ENCODE measurements at regions not wholly inside any gene's neighbourhood (a gene's known extent, or its start where the extent isn't known, plus 50 kb on each side); places are given as distances from the start of the nearest gene placed in this dataset.

- TF ChIP-seq, protein P1, sequence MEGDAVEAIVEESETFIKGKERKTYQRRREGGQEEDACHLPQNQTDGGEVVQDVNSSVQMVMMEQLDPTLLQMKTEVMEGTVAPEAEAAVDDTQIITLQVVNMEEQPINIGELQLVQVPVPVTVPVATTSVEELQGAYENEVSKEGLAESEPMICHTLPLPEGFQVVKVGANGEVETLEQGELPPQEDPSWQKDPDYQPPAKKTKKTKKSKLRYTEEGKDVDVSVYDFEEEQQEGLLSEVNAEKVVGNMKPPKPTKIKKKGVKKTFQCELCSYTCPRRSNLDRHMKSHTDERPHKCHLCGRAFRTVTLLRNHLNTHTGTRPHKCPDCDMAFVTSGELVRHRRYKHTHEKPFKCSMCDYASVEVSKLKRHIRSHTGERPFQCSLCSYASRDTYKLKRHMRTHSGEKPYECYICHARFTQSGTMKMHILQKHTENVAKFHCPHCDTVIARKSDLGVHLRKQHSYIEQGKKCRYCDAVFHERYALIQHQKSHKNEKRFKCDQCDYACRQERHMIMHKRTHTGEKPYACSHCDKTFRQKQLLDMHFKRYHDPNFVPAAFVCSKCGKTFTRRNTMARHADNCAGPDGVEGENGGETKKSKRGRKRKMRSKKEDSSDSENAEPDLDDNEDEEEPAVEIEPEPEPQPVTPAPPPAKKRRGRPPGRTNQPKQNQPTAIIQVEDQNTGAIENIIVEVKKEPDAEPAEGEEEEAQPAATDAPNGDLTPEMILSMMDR (IDR thresholded peaks at IDR 0.05; ENCODE audit: control insufficient read depth, insufficient read depth, low read depth, low read length, missing control alignments) = no peak
- DNase-seq (ENCODE audit: low read depth) = no peak
- H3K4me3 ChIP-seq (ENCODE audit: control insufficient read depth, low read depth, low read length) = no peak overlapping the region
These were observed 312.7 kb upstream of the PROX1 start for GRCh38 chr1:213675043-213675442.

- TF ChIP-seq, protein P1 (IDR thresholded peaks at IDR 0.05; ENCODE audit: control insufficient read depth, insufficient read depth, low read depth, low read length, missing control alignments) = no peak
- no peak for DNase-seq (ENCODE audit: low read depth)
- no peak overlapping the region for H3K4me3 ChIP-seq (ENCODE audit: control insufficient read depth, low read depth, low read length)
These were observed 311.0 kb upstream of the PROX1 start for GRCh38 chr1:213676736-213677135.

- H3K4me3 ChIP-seq (ENCODE audit: control insufficient read depth, low read depth, low read length) = no peak overlapping the region
- TF ChIP-seq, protein P1 (IDR thresholded peaks at IDR 0.05; ENCODE audit: control insufficient read depth, insufficient read depth, low read depth, low read length, missing control alignments) = no peak
- DNase-seq (ENCODE audit: low read depth) = no peak
These were observed 309.4 kb upstream of the PROX1 start for GRCh38 chr1:213678348-213678747.

DNA sequence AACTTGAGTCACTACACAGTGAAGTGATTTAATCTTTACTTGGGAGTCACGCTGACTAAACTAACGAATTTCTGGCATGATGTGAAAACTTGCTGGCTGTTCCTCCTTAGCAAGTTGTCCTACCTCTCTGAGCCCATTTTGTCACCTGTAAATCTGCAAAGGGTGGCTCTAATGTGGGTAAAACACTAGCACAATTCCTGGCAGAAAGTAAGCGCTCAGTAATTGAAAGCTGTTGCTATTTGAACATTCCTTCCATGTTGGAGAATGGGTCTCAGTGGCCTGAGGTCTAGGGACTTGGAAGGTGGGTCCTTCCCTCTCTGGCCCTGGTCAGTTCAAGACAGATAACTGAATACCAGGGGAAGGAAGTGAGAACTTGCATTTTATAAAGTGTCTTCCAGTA, 309.0 kb upstream of the PROX1 start:
- no peak for DNase-seq (ENCODE audit: low read depth)
- no peak overlapping the region for H3K4me3 ChIP-seq (ENCODE audit: control insufficient read depth, low read depth, low read length)
- TF ChIP-seq, protein P1 (IDR thresholded peaks at IDR 0.05; ENCODE audit: control insufficient read depth, insufficient read depth, low read depth, low read length, missing control alignments) = no peak

- TF ChIP-seq, protein P1 (IDR thresholded peaks at IDR 0.05; ENCODE audit: control insufficient read depth, insufficient read depth, low read depth, low read length, missing control alignments) = no peak
- H3K4me3 ChIP-seq (ENCODE audit: control insufficient read depth, low read depth, low read length) = no peak overlapping the region
- DNase-seq (ENCODE audit: low read depth) = no peak
These were observed 308.6 kb upstream of the PROX1 start for GRCh38 chr1:213679153-213679552.

GRCh38 chr1:213680677-213681325, 307.0 kb upstream of the PROX1 start:
- no peak overlapping the region for H3K4me3 ChIP-seq (ENCODE audit: control insufficient read depth, low read depth, low read length)
- TF ChIP-seq, protein P1 (IDR thresholded peaks at IDR 0.05; ENCODE audit: control insufficient read depth, insufficient read depth, low read depth, low read length, missing control alignments) = no peak

More at GRCh38 chr1:213680677-213681325, 307.0 kb upstream of the PROX1 start:
- no peak for DNase-seq (ENCODE audit: low read depth)

All from AG09309 (cell line).